ENCODE measurements at regions not wholly inside any gene's neighbourhood (a gene's known extent, or its start where the extent isn't known, plus 50 kb on each side); places are given as distances from the start of the nearest gene placed in this dataset.

DNA sequence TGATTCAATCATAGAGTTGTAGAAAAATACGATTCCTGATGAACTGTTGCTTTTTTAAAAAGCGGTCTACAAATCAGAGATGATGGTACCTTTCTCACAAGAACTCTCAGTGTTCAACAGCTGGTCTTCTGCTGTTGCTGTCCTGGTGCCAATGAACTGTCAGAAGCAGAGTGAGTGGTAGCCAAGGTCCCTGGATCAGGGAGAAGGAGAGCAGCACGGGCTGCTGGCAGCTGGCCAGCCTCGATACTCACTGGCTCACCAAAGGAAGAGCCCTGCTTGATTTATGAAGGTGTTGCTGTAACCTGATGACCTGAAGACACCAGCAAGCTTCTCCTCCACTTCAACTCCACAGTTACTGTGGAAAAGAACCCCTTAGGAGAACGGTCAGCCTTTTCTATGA lies 300.8 kb upstream of the SOX11 start:
- no peak for TF ChIP-seq CTCF (IDR thresholded peaks at IDR 0.05)
- TF ChIP-seq EP300 (IDR thresholded peaks at IDR 0.05): no peak
- TF ChIP-seq POLR2AphosphoS5 (IDR thresholded peaks at IDR 0.05): no peak
- TF ChIP-seq POLR2A (IDR thresholded peaks at IDR 0.05; ENCODE audit: low read depth): no peak
